PFSK-1 (cell line): ENCODE measurements at regions not wholly inside any gene's neighbourhood (a gene's known extent, or its start where the extent isn't known, plus 50 kb on each side); places are given as distances from the start of the nearest gene placed in this dataset.

Experiments
- FOXP2 ChIP-seq: optimal IDR thresholded peaks from 2 replicates; pipeline ENCODE3; 2011; ENCODE audit warnings: borderline replicate concordance, control low read depth, inconsistent platforms; ENCODE audit not compliant: insufficient read depth; ENCODE audit errors: extremely low read length, extremely low read depth
- POLR2AphosphoS5 ChIP-seq: IDR thresholded peaks from 2 replicates; pipeline ENCODE4 v1.6.1; 2012; ENCODE audit warnings: low read depth, mild to moderate bottlenecking, control low read depth, low read length, moderate library complexity
- REST ChIP-seq, 2 experiments: IDR thresholded peaks; 2 replicates each; pipeline versions ENCODE4 v1.6.1 to v1.8.0; 2011 to 2012; ENCODE audit warnings: low read depth in 2 of 2, low read length in 2 of 2, control low read depth in 1 of 2, inconsistent platforms in 1 of 2, mild to moderate bottlenecking in 1 of 2, moderate library complexity in 1 of 2; ENCODE audit not compliant: insufficient read depth in 1 of 2
- SIN3A ChIP-seq: IDR thresholded peaks from 2 replicates; pipeline ENCODE4 v1.6.1; 2012; ENCODE audit warnings: mild to moderate bottlenecking, low read length, moderate library complexity, borderline replicate concordance; ENCODE audit not compliant: insufficient read depth
- TAF1 ChIP-seq: IDR thresholded peaks from 2 replicates; pipeline ENCODE4 v1.6.1; 2012; ENCODE audit warnings: low read length, control low read depth, borderline replicate concordance; ENCODE audit not compliant: insufficient read depth

GRCh38 chr7:113825832-113826231 is 93.0 kb downstream of the PPP1R3A start:
- TF ChIP-seq TAF1 (no peak), REST (IDR thresholded peaks at IDR 0.05; ENCODE audit: insufficient read depth in 1 of 2, low read depth in 2 of 2, low read length in 2 of 2) (no peak), SIN3A (no peak), POLR2AphosphoS5 (no peak), FOXP2 (no peak)

- TF ChIP-seq POLR2AphosphoS5, result no peak
- TF ChIP-seq TAF1, result no peak
- no peak for TF ChIP-seq FOXP2
- TF ChIP-seq SIN3A, result no peak
- no peak for TF ChIP-seq REST (IDR thresholded peaks at IDR 0.05; ENCODE audit: insufficient read depth in 1 of 2, low read depth in 2 of 2, low read length in 2 of 2)
Observed at GRCh38 chr7:113824117-113824823, 94.5 kb downstream of the PPP1R3A start.

GRCh38 chr7:113819474-113819873 is 99.3 kb downstream of the PPP1R3A start:
- TF ChIP-seq REST (IDR thresholded peaks at IDR 0.05; ENCODE audit: insufficient read depth in 1 of 2, low read depth in 2 of 2, low read length in 2 of 2) (no peak), TAF1 (no peak), FOXP2 (no peak), SIN3A (no peak), POLR2AphosphoS5 (no peak)

GRCh38 chr7:113816639-113817038 is 102.2 kb downstream of the PPP1R3A start:
- TF ChIP-seq REST (IDR thresholded peaks at IDR 0.05; ENCODE audit: insufficient read depth in 1 of 2, low read depth in 2 of 2, low read length in 2 of 2) (no peak), SIN3A (no peak), TAF1 (no peak)

- TF ChIP-seq SIN3A (no peak), POLR2AphosphoS5 (no peak), FOXP2 (no peak), REST (IDR thresholded peaks at IDR 0.05; ENCODE audit: insufficient read depth in 1 of 2, low read depth in 2 of 2, low read length in 2 of 2) (no peak), TAF1 (no peak)
Observed at GRCh38 chr7:113813471-113813870, 105.3 kb downstream of the PPP1R3A start.
